AG08396 (cell line): ENCODE measurements at regions not wholly inside any gene's neighbourhood (a gene's known extent, or its start where the extent isn't known, plus 50 kb on each side); places are given as distances from the start of the nearest gene placed in this dataset.

Experiments
- DNase-seq: peaks from one replicate; pipeline ENCODE4 v3.0.0; 2012; ENCODE audit warnings: low spot score, mixed read lengths

- DNase-seq, result peak; percentile 34
These were observed 265.1 kb downstream of the HTR7 start for GRCh38 chr10:90592638-90593302.

GRCh38 chr10:90598513-90598912 is 259.3 kb downstream of the HTR7 start:
- no peak for DNase-seq

- DNase-seq, result no peak
These were observed 254.8 kb downstream of the HTR7 start for GRCh38 chr10:90602862-90603610.

- DNase-seq, result no peak
These were observed 253.2 kb downstream of the HTR7 start for GRCh38 chr10:90604636-90605035.

- no peak for DNase-seq
These were observed 252.3 kb downstream of the HTR7 start for GRCh38 chr10:90605506-90605905.

- DNase-seq, result no peak
These were observed 245.6 kb downstream of the HTR7 start for GRCh38 chr10:90612276-90612675.

GRCh38 chr10:90614631-90615030 is 243.2 kb downstream of the HTR7 start:
- DNase-seq, result no peak

GRCh38 chr10:90621577-90621976 is 236.3 kb downstream of the HTR7 start:
- DNase-seq, result peak; percentile 6

GRCh38 chr10:90635111-90635765 is 222.6 kb downstream of the HTR7 start:
- no peak for DNase-seq

GRCh38 chr10:90640756-90641155 is 217.1 kb downstream of the HTR7 start:
- DNase-seq, result no peak

- DNase-seq, result no peak
These were observed 216.1 kb downstream of the HTR7 start for GRCh38 chr10:90641731-90642130.

GRCh38 chr10:90642136-90642535 is 215.7 kb downstream of the HTR7 start:
- DNase-seq, result peak; percentile 9

- DNase-seq, result no peak
These were observed 215.2 kb downstream of the HTR7 start for GRCh38 chr10:90642650-90643049.

GRCh38 chr10:90644165-90644564 is 213.7 kb downstream of the HTR7 start:
- no peak for DNase-seq

- DNase-seq, result no peak
These were observed 207.0 kb downstream of the HTR7 start for GRCh38 chr10:90650858-90651257.

- no peak for DNase-seq
These were observed 205.3 kb downstream of the HTR7 start for GRCh38 chr10:90652519-90652918.

GRCh38 chr10:90658791-90659190 is 199.0 kb downstream of the HTR7 start:
- DNase-seq, result no peak

- no peak for DNase-seq
These were observed 191.8 kb downstream of the HTR7 start for GRCh38 chr10:90665905-90666662.

- DNase-seq, result no peak
These were observed 183.4 kb downstream of the HTR7 start for GRCh38 chr10:90674461-90674860.

GRCh38 chr10:90674928-90675327 is 182.9 kb downstream of the HTR7 start:
- DNase-seq, result peak; percentile 44

- no peak for DNase-seq
These were observed 182.2 kb downstream of the HTR7 start for GRCh38 chr10:90675621-90676020.
